Inflammatory macrophage treated with lipopolysaccharide for 4 hours (primary cell): ENCODE measurements at regions not wholly inside any gene's neighbourhood (a gene's known extent, or its start where the extent isn't known, plus 50 kb on each side); places are given as distances from the start of the nearest gene placed in this dataset.
"Not testable (repeated sequence)": the region's sequence is repeated elsewhere in the genome, so short reads cannot be mapped to it uniquely, and the experiment has no call there.

Experiments used
- DNase-seq: peaks from one replicate; pipeline ENCODE4 v3.0.0-alpha.2; 2020

- not testable (repeated sequence) for DNase-seq
Measured at GRCh38 chr5:104316676-104317075, 754.1 kb upstream of the NUDT12 start.

GRCh38 chr5:104312481-104312880, 749.9 kb upstream of the NUDT12 start:
- no peak for DNase-seq

GRCh38 chr5:104305602-104306001, 743.0 kb upstream of the NUDT12 start:
- no peak for DNase-seq

GRCh38 chr5:104299998-104300706, 737.6 kb upstream of the NUDT12 start:
- no peak for DNase-seq

GRCh38 chr5:104298518-104298917, 735.9 kb upstream of the NUDT12 start:
- DNase-seq, result no peak

GRCh38 chr5:104297076-104297475, 734.5 kb upstream of the NUDT12 start:
- no peak for DNase-seq

- no peak for DNase-seq
Measured at GRCh38 chr5:104295991-104296390, 733.4 kb upstream of the NUDT12 start.

- DNase-seq, result no peak
Measured at GRCh38 chr5:104283136-104283535, 720.5 kb upstream of the NUDT12 start.

- DNase-seq, result no peak
Measured at GRCh38 chr5:104273725-104274124, 711.1 kb upstream of the NUDT12 start.

- no peak for DNase-seq
Measured at GRCh38 chr5:104267320-104268015, 704.9 kb upstream of the NUDT12 start.

GRCh38 chr5:104266161-104266560, 703.6 kb upstream of the NUDT12 start:
- DNase-seq, result no peak

- DNase-seq, result no peak
Measured at GRCh38 chr5:104265531-104266140, 703.0 kb upstream of the NUDT12 start.

GRCh38 chr5:104247260-104247659, 684.7 kb upstream of the NUDT12 start:
- DNase-seq, result no peak

GRCh38 chr5:104241046-104241445, 678.5 kb upstream of the NUDT12 start:
- DNase-seq, result no peak

- no peak for DNase-seq
Measured at GRCh38 chr5:104237586-104237985, 675.0 kb upstream of the NUDT12 start.

- DNase-seq, result no peak
Measured at GRCh38 chr5:104223885-104224773, 661.5 kb upstream of the NUDT12 start.

- DNase-seq, result no peak
Measured at GRCh38 chr5:104218200-104218599, 655.6 kb upstream of the NUDT12 start.

- no peak for DNase-seq
Measured at GRCh38 chr5:104213216-104213615, 650.6 kb upstream of the NUDT12 start.

GRCh38 chr5:104199771-104200170, 637.2 kb upstream of the NUDT12 start:
- no peak for DNase-seq

- DNase-seq, result no peak
Measured at GRCh38 chr5:104198156-104198555, 635.6 kb upstream of the NUDT12 start.

GRCh38 chr5:104189909-104190308, 627.3 kb upstream of the NUDT12 start:
- no peak for DNase-seq

- no peak for DNase-seq
Measured at GRCh38 chr5:104189031-104189430, 626.4 kb upstream of the NUDT12 start.

- DNase-seq, result no peak
Measured at GRCh38 chr5:104187656-104188055, 625.1 kb upstream of the NUDT12 start.
